Sigmoid colon (tissue), 6 donors: ENCODE measurements at regions not wholly inside any gene's neighbourhood (a gene's known extent, or its start where the extent isn't known, plus 50 kb on each side); places are given as distances from the start of the nearest gene placed in this dataset.

Experiments used
- DNase-seq: peaks from one replicate; pipeline ENCODE4 v3.0.0-alpha.2; 2019
- H3K27ac ChIP-seq, 4 donors: fragments of 200-600 bp; sonication (generic); one replicate each; pipeline ENCODE4 v1.5.1; 2016 to 2019; ENCODE audit warnings: mild to moderate bottlenecking in 1 of 4
- H3K27me3 ChIP-seq, 3 donors: fragments of 200-600 bp; sonication (generic); one replicate each; pipeline ENCODE4 v1.5.1; 2019; ENCODE audit warnings: mild to moderate bottlenecking in 1 of 3
- H3K36me3 ChIP-seq, 4 donors: fragments of 200-600 bp; sonication (generic); one replicate each; pipeline ENCODE4 v1.5.1; 2016 to 2019
- H3K4me1 ChIP-seq, 4 donors: fragments of 200-600 bp; sonication (generic); one replicate each; pipeline ENCODE4 v1.5.1; 2017 to 2019
- H3K4me3 ChIP-seq, 4 donors: fragments of 200-600 bp; sonication (generic); one replicate each; pipeline ENCODE4 v1.5.1; 2017 to 2019; ENCODE audit warnings: mild to moderate bottlenecking in 2 of 4, moderate library complexity in 1 of 4
- H3K9me3 ChIP-seq, 4 donors: fragments of 200-600 bp in 3 of 4; sonication (generic) in 3 of 4; one replicate each; pipeline versions ENCODE4 v1.5.1 to v1.6.1; 2013 to 2019
- CTCF ChIP-seq, 4 experiments: fragments of 450-650 bp in 3 of 4; fragments of 200-600 bp in 1 of 4; IDR thresholded peaks; one replicate each; pipeline ENCODE4 v1.5.1; 2016 to 2019; ENCODE audit warnings: antibody characterized with exemption in 4 of 4, mild to moderate bottlenecking in 3 of 4, moderate library complexity in 2 of 4
- EP300 ChIP-seq, 4 donors: sonication (generic); formaldehyde crosslinking; IDR thresholded peaks; one replicate each; pipeline ENCODE4 v1.6.1; 2017; ENCODE audit warnings: antibody characterized with exemption in 4 of 4
- POLR2A ChIP-seq, 2 donors: fragments of 450-650 bp; IDR thresholded peaks; one replicate each; pipeline ENCODE4 v1.6.1; 2016; ENCODE audit warnings: antibody characterized with exemption in 2 of 2, mild to moderate bottlenecking in 2 of 2, moderate library complexity in 2 of 2
- POLR2AphosphoS5 ChIP-seq, 4 donors: sonication (generic); formaldehyde crosslinking; IDR thresholded peaks; one replicate each; pipeline ENCODE4 v1.6.1; 2017; ENCODE audit warnings: antibody characterized with exemption in 4 of 4
- WGBS, 2 donors: extraction: QIAGEN DNeasy Blood & Tissue Kit; methylation state at CpG; one replicate each; pipeline ENCODE4 v1.1.7; 2013; 5-methylcytosine and 5-hydroxymethylcytosine counted together
- intact Hi-C: fragments of 100-400 bp; cut with DNase I; formaldehyde crosslinking; loops from one replicate; pipeline ENCODE4 v1.15.1; 2023
- donor health status: healthy with polysubstance abuse.
- donor health status: healthy.

- H3K4me3 ChIP-seq: no peak overlapping the region
- no peaks in the 10 kb centered on the region for H3K27me3 ChIP-seq
- H3K27ac ChIP-seq: no peak overlapping the region
- no peaks in the 10 kb centered on the region for H3K36me3 ChIP-seq
- intact Hi-C loops: no loop called here
- TF ChIP-seq POLR2AphosphoS5 (IDR thresholded peaks at IDR 0.05): no peak
- no peak for TF ChIP-seq EP300 (IDR thresholded peaks at IDR 0.05)
- no peak for TF ChIP-seq POLR2A (IDR thresholded peaks at IDR 0.05)
- no peak for TF ChIP-seq CTCF (IDR thresholded peaks at IDR 0.05)
- H3K4me1 ChIP-seq: no peaks in the 10 kb centered on the region
- H3K9me3 ChIP-seq: no peaks in the 10 kb centered on the region
- 55 to 62% methylated on average over 1 of the region's 1 CpG for WGBS, 2 donors
- DNase-seq: no peak
Observed at GRCh38 chr4:27861381-27861787, 1000.7 kb downstream of the STIM2 start.

- Histone ChIP-seq H3K4me1 (no peaks in the 10 kb centered on the region), H3K27me3 (no peaks in the 10 kb centered on the region), H3K4me3 (no peak overlapping the region), H3K36me3 (no peaks in the 10 kb centered on the region), H3K27ac (no peak overlapping the region), H3K9me3 (no peaks in the 10 kb centered on the region)
- intact Hi-C loops: no loop called here
- WGBS, 2 donors: 76 to 80% methylated on average over 5 of the region's 5 CpGs
- TF ChIP-seq CTCF (IDR thresholded peaks at IDR 0.05) (no peak), POLR2A (IDR thresholded peaks at IDR 0.05) (no peak), EP300 (IDR thresholded peaks at IDR 0.05) (no peak), POLR2AphosphoS5 (IDR thresholded peaks at IDR 0.05) (no peak)
- no peak for DNase-seq
Observed at GRCh38 chr4:27861802-27862201, 1001.2 kb downstream of the STIM2 start.

- Histone ChIP-seq H3K4me3 (no peak overlapping the region), H3K9me3 (no peaks in the 10 kb centered on the region), H3K36me3 (no peaks in the 10 kb centered on the region), H3K27me3 (no peaks in the 10 kb centered on the region), H3K27ac (no peak overlapping the region), H3K4me1 (no peaks in the 10 kb centered on the region)
- no peak for DNase-seq
- TF ChIP-seq EP300 (IDR thresholded peaks at IDR 0.05): no peak
- intact Hi-C loops: no loop called here
Observed at GRCh38 chr4:27873596-27873995, 1013.0 kb downstream of the STIM2 start.

GRCh38 chr4:27881705-27882104, 1021.1 kb downstream of the STIM2 start:
- intact Hi-C loops: no loop called here
- H3K4me1 ChIP-seq: no peaks in the 10 kb centered on the region
- no peaks in the 10 kb centered on the region for H3K36me3 ChIP-seq
- no peak overlapping the region for H3K27ac ChIP-seq
- no peaks in the 10 kb centered on the region for H3K9me3 ChIP-seq
- no peak for DNase-seq
- H3K4me3 ChIP-seq: no peak overlapping the region
- TF ChIP-seq POLR2A (IDR thresholded peaks at IDR 0.05) (no peak), EP300 (IDR thresholded peaks at IDR 0.05) (no peak), POLR2AphosphoS5 (IDR thresholded peaks at IDR 0.05) (no peak), CTCF (IDR thresholded peaks at IDR 0.05) (no peak)
- H3K27me3 ChIP-seq: no peaks in the 10 kb centered on the region

- Histone ChIP-seq H3K36me3 (no peaks in the 10 kb centered on the region), H3K4me1 (no peaks in the 10 kb centered on the region), H3K27ac (no peak overlapping the region), H3K9me3 (no peaks in the 10 kb centered on the region), H3K27me3 (no peaks in the 10 kb centered on the region), H3K4me3 (no peak overlapping the region)
- intact Hi-C loops: no loop called here
- no peak for TF ChIP-seq POLR2AphosphoS5 (IDR thresholded peaks at IDR 0.05)
- no peak for TF ChIP-seq EP300 (IDR thresholded peaks at IDR 0.05)
- TF ChIP-seq CTCF (IDR thresholded peaks at IDR 0.05): no peak
- TF ChIP-seq POLR2A (IDR thresholded peaks at IDR 0.05): no peak
- WGBS, 2 donors: 75 to 79% methylated on average over 2 of the region's 2 CpGs
- DNase-seq: no peak
Observed at GRCh38 chr4:27886120-27886519, 1025.5 kb downstream of the STIM2 start.
